Adrenal gland (tissue), 5 donors: ENCODE measurements at regions not wholly inside any gene's neighbourhood (a gene's known extent, or its start where the extent isn't known, plus 50 kb on each side); places are given as distances from the start of the nearest gene placed in this dataset.

Experiments
- POLR2A ChIP-seq, 2 donors: fragments of 450-650 bp; IDR thresholded peaks; one replicate each; pipeline ENCODE4 v1.6.1; 2017; ENCODE audit warnings: antibody characterized with exemption in 2 of 2, mild to moderate bottlenecking in 2 of 2, moderate library complexity in 1 of 2
- TF ChIP-seq, protein P1 (sequence below), 6 experiments: fragments of 450-650 bp in 4 of 6; fragments of 200-600 bp in 2 of 6; sonication (generic) in 1 of 6; IDR thresholded peaks; 1 replicate in 5 of 6; 2 replicates in 1 of 6; pipeline versions ENCODE4 v1.5.1 to v1.8.0; 2016 to 2021; ENCODE audit warnings: antibody characterized with exemption in 6 of 6, mild to moderate bottlenecking in 2 of 6, moderate library complexity in 1 of 6
- donor health status: DM: no; HTN: no; CAD: no.

DNA sequence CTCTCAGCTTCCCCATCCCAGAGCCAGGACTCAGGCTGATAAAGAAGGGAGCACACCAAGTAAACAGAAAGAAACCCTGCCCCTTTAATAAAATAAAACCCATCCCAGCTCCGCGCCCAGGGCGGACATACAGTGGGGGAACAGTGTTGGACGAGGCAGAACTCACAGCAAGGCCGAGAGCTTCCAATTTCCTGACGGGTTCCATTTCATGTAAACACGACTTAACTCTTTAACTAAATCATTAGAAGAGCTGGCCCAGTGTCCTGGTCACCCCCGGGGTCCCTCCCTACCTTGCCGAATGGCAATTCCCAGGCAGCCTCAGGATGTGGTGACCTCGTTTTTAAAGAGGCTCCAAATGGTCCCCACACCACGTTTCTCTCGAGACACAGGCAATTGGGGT is 340.7 kb downstream of the FOXL1 start:
- TF ChIP-seq, protein P1, sequence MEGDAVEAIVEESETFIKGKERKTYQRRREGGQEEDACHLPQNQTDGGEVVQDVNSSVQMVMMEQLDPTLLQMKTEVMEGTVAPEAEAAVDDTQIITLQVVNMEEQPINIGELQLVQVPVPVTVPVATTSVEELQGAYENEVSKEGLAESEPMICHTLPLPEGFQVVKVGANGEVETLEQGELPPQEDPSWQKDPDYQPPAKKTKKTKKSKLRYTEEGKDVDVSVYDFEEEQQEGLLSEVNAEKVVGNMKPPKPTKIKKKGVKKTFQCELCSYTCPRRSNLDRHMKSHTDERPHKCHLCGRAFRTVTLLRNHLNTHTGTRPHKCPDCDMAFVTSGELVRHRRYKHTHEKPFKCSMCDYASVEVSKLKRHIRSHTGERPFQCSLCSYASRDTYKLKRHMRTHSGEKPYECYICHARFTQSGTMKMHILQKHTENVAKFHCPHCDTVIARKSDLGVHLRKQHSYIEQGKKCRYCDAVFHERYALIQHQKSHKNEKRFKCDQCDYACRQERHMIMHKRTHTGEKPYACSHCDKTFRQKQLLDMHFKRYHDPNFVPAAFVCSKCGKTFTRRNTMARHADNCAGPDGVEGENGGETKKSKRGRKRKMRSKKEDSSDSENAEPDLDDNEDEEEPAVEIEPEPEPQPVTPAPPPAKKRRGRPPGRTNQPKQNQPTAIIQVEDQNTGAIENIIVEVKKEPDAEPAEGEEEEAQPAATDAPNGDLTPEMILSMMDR (IDR thresholded peaks at IDR 0.05) = no peak
- no peak for TF ChIP-seq POLR2A (IDR thresholded peaks at IDR 0.05)
